Astrocyte (in vitro differentiated cells and primary cell): ENCODE measurements at regions not wholly inside any gene's neighbourhood (a gene's known extent, or its start where the extent isn't known, plus 50 kb on each side); places are given as distances from the start of the nearest gene placed in this dataset.

Source experiments
- DNase-seq: peaks from one replicate; pipeline ENCODE4 v3.0.0-alpha.2; 2010; ENCODE audit warnings: low read depth
- FAIRE-seq: peaks from 2 replicates; lab custom pipeline; 2011; peaks lifted over from hg19 to GRCh38; lab: Jason Lieb, UNC
- H2AFZ ChIP-seq: 2 replicates; pipeline ENCODE4 v1.6.0; 2012; ENCODE audit warnings: low read depth, low read length, inconsistent platforms
- H3K27ac ChIP-seq: 2 replicates; pipeline ENCODE4 v1.5.1; 2011; ENCODE audit warnings: low read depth, low read length, inconsistent platforms
- H3K27me3 ChIP-seq: 2 replicates; pipeline ENCODE4 v1.6.0; 2011; ENCODE audit warnings: low read length, inconsistent platforms; ENCODE audit not compliant: insufficient read depth
- H3K36me3 ChIP-seq: 2 replicates; pipeline ENCODE4 v1.5.1; 2011; ENCODE audit warnings: low read length, inconsistent platforms; ENCODE audit not compliant: insufficient read depth
- H3K4me1 ChIP-seq: 2 replicates; pipeline ENCODE4 v1.5.1; 2011; ENCODE audit warnings: low read length, inconsistent platforms; ENCODE audit not compliant: insufficient read depth
- H3K4me2 ChIP-seq: 2 replicates; pipeline ENCODE4 v1.6.0; 2012; ENCODE audit warnings: low read length, inconsistent platforms
- H3K4me3 ChIP-seq: 2 replicates; pipeline ENCODE4 v1.5.1; 2011; ENCODE audit warnings: low read depth, mild to moderate bottlenecking, low read length, inconsistent platforms; ENCODE audit not compliant: insufficient read depth
- H3K79me2 ChIP-seq: 2 replicates; pipeline ENCODE4 v1.6.0; 2012; ENCODE audit warnings: mild to moderate bottlenecking, low read length, inconsistent platforms; ENCODE audit not compliant: insufficient read depth
- H3K9ac ChIP-seq: 2 replicates; pipeline ENCODE4 v1.6.0; 2012; ENCODE audit warnings: mild to moderate bottlenecking, low read length, inconsistent platforms
- H3K9me3 ChIP-seq: 2 replicates; pipeline ENCODE4 v1.5.1; 2012; ENCODE audit warnings: low read depth, mild to moderate bottlenecking, low read length, inconsistent platforms; ENCODE audit not compliant: insufficient read depth
- H4K20me1 ChIP-seq: 2 replicates; pipeline ENCODE4 v1.6.0; 2012; ENCODE audit warnings: low read length, inconsistent platforms; ENCODE audit not compliant: insufficient read depth
- H3K27ac Mint-ChIP-seq: one replicate; pipeline ENCODE4 v1.8.0; 2021; ENCODE audit warnings: mild to moderate bottlenecking, mixed read lengths; ENCODE audit not compliant: unreplicated experiment
- H3K27me3 Mint-ChIP-seq: one replicate; pipeline ENCODE4 v1.8.0; 2021; ENCODE audit warnings: low read depth, mixed read lengths; ENCODE audit not compliant: unreplicated experiment
- H3K36me3 Mint-ChIP-seq: one replicate; pipeline ENCODE4 v1.8.0; 2021; ENCODE audit warnings: low read depth, mixed read lengths; ENCODE audit not compliant: unreplicated experiment
- H3K4me1 Mint-ChIP-seq: one replicate; pipeline ENCODE4 v1.8.0; 2021; ENCODE audit warnings: low read depth, mixed read lengths; ENCODE audit not compliant: unreplicated experiment
- H3K4me3 Mint-ChIP-seq: one replicate; pipeline ENCODE4 v1.8.0; 2021; ENCODE audit warnings: mild to moderate bottlenecking, moderate library complexity, mixed read lengths; ENCODE audit not compliant: unreplicated experiment
- H3K9me3 Mint-ChIP-seq: one replicate; pipeline ENCODE4 v1.8.0; 2021; ENCODE audit warnings: mild to moderate bottlenecking, mixed read lengths; ENCODE audit not compliant: unreplicated experiment
- EZH2 ChIP-seq: IDR thresholded peaks from 2 replicates; pipeline ENCODE4 v1.6.1; 2012; ENCODE audit warnings: mild to moderate bottlenecking, low read length, inconsistent platforms; ENCODE audit not compliant: insufficient read depth
- TF ChIP-seq, protein P1 (sequence below): IDR thresholded peaks from 2 replicates; pipeline ENCODE4 v1.5.1; 2011; ENCODE audit warnings: low read depth, mild to moderate bottlenecking, inconsistent platforms, low read length, moderate library complexity; ENCODE audit not compliant: insufficient read depth

DNA sequence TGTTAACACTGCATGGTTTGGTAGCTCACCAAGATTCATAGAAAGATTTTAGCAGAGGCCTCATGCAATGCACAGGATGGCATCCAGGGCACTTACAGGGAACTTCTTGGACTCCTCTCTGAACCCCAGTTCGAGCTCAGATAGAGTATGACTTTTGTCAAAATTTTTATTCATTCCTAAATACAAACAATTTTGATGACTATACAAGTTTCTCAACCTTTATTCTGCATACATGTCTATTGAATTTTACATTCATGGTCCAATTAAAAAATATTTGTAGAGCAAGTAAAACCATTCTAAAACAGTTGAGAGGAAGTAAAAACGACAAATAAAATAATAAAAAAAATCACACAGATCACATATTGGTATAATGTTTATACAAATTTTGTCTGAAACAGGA lies 219.0 kb upstream of the MAN1A1 start:
- Histone ChIP-seq H3K4me1 (no peaks in the 10 kb centered on the region), H3K9me3 (no peaks in the 10 kb centered on the region), H3K9ac (no peak overlapping the region), H3K4me2 (no peak overlapping the region), H3K79me2 (no peaks in the 10 kb centered on the region), H3K4me3 (no peak overlapping the region), H2AFZ (no peak overlapping the region), H3K27ac (no peak overlapping the region), H4K20me1 (no peaks in the 10 kb centered on the region), H3K36me3 (no peaks in the 10 kb centered on the region), H3K27me3 (no peaks in the 10 kb centered on the region)
- Mint-ChIP-seq H3K27ac (no peak overlapping the region), H3K4me1 (peaks cover 2% of the 10 kb centered on the region), H3K27me3 (no peaks in the 10 kb centered on the region), H3K4me3 (no peak overlapping the region), H3K36me3 (peaks cover 3% of the 10 kb centered on the region), H3K9me3 (no peaks in the 10 kb centered on the region)
- FAIRE-seq (no peak), DNase-seq (no peak)
- TF ChIP-seq, protein P1, sequence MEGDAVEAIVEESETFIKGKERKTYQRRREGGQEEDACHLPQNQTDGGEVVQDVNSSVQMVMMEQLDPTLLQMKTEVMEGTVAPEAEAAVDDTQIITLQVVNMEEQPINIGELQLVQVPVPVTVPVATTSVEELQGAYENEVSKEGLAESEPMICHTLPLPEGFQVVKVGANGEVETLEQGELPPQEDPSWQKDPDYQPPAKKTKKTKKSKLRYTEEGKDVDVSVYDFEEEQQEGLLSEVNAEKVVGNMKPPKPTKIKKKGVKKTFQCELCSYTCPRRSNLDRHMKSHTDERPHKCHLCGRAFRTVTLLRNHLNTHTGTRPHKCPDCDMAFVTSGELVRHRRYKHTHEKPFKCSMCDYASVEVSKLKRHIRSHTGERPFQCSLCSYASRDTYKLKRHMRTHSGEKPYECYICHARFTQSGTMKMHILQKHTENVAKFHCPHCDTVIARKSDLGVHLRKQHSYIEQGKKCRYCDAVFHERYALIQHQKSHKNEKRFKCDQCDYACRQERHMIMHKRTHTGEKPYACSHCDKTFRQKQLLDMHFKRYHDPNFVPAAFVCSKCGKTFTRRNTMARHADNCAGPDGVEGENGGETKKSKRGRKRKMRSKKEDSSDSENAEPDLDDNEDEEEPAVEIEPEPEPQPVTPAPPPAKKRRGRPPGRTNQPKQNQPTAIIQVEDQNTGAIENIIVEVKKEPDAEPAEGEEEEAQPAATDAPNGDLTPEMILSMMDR, result no peak
- TF ChIP-seq EZH2, result no peak

DNA sequence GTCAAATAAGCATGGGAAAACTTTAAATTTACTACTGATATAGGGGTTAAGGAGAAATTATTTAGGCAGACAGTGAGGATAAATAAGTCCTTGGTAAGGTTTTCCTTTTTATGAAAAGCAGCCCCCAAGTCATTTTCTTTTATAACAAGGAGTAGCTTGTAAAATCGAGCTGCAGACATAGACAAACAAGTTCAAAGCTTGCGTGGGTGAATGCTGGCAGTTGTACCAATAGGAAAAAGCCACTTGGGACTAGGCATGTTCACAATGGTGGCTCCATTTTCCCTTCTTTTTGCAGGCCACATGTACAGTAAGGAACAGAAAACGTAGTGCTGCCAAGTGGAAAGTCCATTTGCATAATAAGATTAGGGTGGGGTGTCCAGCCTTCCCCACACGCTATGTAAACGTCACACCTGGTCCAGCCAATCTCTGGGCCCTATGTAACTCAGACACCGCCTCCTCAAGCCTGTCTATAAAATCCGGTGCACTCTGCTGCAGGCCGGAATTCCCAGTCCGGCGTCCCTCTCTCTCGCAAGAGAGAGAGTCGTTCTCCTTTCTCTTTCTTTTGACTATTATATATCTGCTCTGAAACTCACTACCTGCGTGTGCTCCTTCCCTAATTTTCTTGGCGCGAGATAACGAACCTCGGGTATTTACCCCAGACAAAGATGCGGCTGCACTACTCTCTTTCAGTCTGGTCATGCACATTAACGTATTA lies 217.1 kb upstream of the MAN1A1 start:
- FAIRE-seq (no peak), DNase-seq (no peak)
- peak overlapping the region; percentile 54 for H3K9ac ChIP-seq
- Mint-ChIP-seq H3K27me3 (no peaks in the 10 kb centered on the region), H3K4me3 (no peak overlapping the region), H3K9me3 (no peaks in the 10 kb centered on the region), H3K4me1 (no peaks in the 10 kb centered on the region), H3K27ac (no peak overlapping the region), H3K36me3 (peaks cover 3% of the 10 kb centered on the region)
- H3K4me2 ChIP-seq, result no peak overlapping the region
- no peaks in the 10 kb centered on the region for H4K20me1 ChIP-seq
- H3K27me3 ChIP-seq, result no peaks in the 10 kb centered on the region
- no peak overlapping the region for H3K27ac ChIP-seq
- TF ChIP-seq EZH2, result no peak
- TF ChIP-seq, protein P1, result no peak
- no peak overlapping the region for H2AFZ ChIP-seq
- H3K4me1 ChIP-seq, result no peaks in the 10 kb centered on the region
- no peaks in the 10 kb centered on the region for H3K79me2 ChIP-seq
- H3K36me3 ChIP-seq, result no peaks in the 10 kb centered on the region
- H3K4me3 ChIP-seq, result no peak overlapping the region
- H3K9me3 ChIP-seq, result no peaks in the 10 kb centered on the region

DNA sequence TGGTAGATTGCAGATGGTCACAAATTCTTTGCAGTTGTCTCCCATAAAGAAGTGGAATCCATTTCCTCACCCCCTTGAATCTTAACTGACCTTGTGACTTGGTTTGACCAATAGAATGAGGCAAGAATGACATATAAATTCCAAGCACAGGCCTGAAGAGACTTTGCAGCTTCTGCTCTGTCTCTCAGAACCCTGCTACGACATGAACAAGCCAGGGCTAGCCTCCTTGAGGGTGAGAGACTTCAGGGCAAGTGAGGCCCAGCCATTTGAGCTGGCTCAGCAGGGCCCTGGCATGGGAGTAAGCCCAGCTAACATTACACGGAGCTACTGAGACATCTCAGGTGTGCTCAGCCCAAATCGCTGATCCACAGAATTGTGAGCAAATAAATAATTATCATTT lies 216.3 kb upstream of the MAN1A1 start:
- no peak for TF ChIP-seq EZH2
- TF ChIP-seq, protein P1, result no peak
- no peak overlapping the region for H3K4me2 ChIP-seq
- no peak overlapping the region for H3K9ac ChIP-seq
- no peak overlapping the region for H3K27ac Mint-ChIP-seq
- H3K79me2 ChIP-seq, result no peaks in the 10 kb centered on the region
- no peak for FAIRE-seq
- H2AFZ ChIP-seq, result no peak overlapping the region
- no peak overlapping the region for H3K4me3 ChIP-seq
- H3K27me3 ChIP-seq, result no peaks in the 10 kb centered on the region
- H3K4me1 Mint-ChIP-seq, result no peaks in the 10 kb centered on the region
- no peaks in the 10 kb centered on the region for H3K9me3 ChIP-seq
- no peaks in the 10 kb centered on the region for H3K4me1 ChIP-seq
- no peaks in the 10 kb centered on the region for H3K27me3 Mint-ChIP-seq
- H3K36me3 Mint-ChIP-seq, result peaks cover 3% of the 10 kb centered on the region
- H3K36me3 ChIP-seq, result no peaks in the 10 kb centered on the region
- no peak overlapping the region for H3K27ac ChIP-seq
- no peak for DNase-seq
- no peak overlapping the region for H3K4me3 Mint-ChIP-seq
- H4K20me1 ChIP-seq, result no peaks in the 10 kb centered on the region
- H3K9me3 Mint-ChIP-seq, result no peaks in the 10 kb centered on the region
